GM21786 (cell line): ENCODE measurements at regions not wholly inside any gene's neighbourhood (a gene's known extent, or its start where the extent isn't known, plus 50 kb on each side); places are given as distances from the start of the nearest gene placed in this dataset.

ENCODE experiments used
- ATAC-seq: cut with Tn5 transposase; IDR thresholded peaks from one replicate; pipeline ENCODE4 v1.9.1; 2021; ENCODE audit not compliant: unreplicated experiment

DNA sequence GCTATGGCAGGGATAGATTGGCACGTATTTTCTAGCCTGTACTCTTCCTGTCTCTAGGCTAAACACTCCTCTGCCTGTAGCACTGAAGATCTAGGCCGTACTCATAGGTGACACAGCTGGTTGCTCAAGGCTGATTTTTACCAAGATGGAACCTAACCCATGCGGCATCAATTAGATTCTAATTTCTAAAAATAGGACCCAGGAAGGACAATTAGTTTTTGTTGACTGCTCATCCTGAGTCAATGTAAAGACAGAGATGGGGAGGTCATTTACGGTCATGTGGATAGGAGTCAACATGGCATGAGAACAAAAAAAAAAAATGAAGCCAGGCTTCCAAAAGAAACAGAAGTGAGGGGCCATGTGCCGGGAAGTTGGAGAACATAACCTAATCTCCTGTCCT, 360.7 kb upstream of the ETAA1 start:
- ATAC-seq: no peak

DNA sequence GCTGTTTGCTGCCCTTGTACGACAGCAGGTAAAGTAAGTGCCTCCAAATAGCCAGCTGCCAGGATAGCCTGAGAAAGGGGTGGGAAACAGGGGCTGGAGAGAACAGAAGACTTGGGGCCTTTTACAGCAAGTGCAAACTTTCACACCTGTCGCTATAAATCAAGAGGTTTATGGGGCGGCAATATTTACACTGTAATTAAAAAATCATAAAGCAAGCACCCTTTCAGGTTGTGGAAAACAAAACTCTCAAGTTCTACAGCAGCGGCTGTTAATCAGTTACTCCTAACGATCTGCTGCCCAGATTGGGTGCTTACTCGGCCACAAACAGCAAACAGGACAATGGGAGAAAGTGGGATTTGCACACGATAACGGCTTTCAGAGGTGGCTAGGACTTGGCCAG, 359.5 kb upstream of the ETAA1 start:
- no peak for ATAC-seq

DNA sequence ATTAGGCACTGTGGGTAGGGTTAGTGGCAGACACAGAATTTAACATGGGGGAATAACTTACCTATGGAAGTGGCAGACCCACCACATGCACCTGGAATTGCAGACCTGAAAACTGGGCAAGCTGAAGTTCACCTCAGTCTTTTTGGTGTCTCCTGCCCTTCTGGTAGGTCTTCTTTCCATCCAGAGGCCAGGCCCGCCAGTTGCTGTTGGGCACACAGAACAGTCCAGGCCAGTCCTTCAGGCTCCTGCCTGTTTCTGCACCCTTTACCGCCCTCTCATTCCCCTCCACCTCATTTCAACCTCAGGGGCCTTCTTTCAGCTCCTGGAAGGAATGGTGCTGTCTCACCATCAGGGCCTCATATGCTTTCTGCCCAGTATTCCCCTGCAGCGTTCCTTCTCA, 358.9 kb upstream of the ETAA1 start:
- ATAC-seq: no peak

DNA sequence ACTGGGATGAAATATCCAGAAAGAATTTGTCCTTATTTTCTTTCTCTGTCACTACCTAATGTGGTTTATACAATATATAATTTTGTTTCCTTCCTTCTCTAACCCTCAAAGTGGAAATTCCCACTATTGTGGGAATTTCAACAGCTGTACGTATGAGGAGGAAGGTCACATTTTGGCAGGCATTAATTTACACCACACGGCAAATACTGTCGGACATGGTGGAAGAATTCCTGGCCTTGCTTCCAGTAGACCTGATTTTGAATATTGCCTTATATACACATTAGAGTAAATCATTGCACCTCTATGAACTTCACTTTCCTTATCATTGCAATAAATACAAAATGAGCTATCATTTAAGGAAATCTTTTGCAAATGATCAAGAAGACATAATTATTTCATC, 358.1 kb upstream of the ETAA1 start:
- no peak for ATAC-seq

DNA sequence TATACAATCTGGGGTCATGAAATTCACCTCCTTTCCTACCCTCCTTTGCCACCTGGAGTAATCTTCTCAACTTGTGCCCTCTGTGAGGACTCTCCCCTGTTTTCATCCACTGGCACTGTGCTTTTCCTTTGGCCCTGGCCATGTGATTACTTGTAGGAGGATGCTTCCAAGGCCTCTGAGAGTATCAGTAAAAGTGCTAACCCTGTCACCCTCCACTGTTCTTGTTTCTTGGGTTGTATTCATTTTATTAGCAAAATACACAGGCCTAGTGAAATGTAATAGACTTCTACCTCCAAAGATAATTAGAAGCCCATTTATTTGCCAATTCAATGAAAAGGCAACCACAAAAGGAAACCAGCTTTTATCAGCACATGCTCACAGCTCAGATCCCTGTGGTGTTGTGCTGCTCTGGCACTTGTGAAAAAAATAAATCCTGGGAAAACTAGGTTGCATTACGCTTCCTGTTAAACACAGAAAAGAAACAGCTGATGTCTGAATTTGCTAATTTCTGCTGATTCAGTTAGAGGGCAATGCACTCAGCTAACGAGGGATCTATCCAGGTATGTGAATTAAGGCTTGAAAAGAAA, 357.5 kb upstream of the ETAA1 start:
- no peak for ATAC-seq

DNA sequence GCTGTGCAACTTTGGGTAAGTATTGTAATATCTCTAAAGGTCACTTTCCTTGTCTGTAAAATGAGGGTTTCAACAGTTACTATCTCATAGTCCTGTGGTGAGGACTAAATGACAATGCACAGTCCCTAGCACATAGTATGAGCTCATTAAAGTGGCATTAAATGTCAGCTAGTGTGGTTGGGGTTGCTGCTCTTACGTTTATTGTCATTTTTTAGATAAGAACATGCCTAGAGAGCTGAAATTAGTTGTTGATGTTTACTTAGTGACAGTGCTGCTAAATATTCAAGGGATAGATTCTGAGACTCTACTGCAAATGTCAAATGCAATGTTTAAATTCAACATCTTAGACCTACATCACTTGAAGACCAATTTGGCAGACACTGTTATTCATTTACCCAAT, 356.1 kb upstream of the ETAA1 start:
- ATAC-seq: no peak

DNA sequence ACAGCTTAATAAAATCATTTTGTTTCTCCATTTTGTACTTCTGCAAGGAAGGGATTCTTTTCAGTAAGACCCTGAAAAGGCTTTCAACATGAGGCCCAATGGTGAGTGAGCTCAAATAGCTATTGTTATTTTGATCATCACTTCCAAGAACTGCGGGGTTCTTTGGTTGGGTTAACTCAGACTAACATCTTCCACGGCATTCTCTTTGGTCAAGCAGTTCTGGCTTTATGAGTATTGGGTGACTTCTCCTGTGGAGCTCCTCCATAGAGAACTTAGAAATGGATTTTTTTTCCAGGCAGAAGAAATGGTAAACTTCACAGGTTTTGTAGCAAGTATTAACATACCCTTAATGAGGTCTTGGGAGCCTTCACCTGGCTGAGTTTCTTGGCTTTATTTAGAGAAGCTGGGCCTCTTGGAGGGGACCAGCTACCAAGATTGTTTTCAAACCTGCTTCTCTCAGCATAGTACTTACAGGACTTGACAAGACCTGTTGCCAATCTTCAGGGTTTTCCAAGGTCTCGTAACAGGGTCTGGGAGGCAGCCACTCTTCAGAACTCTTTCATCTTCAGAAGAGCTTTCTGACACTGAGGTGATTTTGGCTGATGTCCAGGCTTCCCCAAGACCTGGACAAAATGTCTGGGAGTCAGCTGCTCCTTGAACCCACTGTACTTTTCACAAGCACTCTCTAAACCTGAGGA, 353.2 kb upstream of the ETAA1 start:
- no peak for ATAC-seq

DNA sequence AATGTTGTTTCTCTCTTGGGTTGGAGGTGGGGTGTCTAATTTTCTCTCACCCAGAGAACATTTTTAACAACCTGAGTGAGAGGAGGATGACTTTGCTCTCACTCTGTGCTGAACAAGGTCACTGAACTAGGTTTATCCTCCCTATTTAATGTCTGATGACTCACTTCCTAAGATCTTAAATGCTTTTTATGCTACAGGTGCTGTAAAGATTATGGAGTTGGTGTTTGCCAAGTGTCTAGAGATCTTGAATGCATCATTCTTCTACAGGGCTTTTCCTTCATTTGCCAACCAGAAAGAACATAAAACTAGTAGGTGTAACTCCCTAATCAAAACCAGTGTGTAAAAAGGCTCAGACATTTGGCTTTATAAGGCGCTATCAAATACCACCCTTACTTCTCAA, 350.5 kb upstream of the ETAA1 start:
- ATAC-seq: no peak

DNA sequence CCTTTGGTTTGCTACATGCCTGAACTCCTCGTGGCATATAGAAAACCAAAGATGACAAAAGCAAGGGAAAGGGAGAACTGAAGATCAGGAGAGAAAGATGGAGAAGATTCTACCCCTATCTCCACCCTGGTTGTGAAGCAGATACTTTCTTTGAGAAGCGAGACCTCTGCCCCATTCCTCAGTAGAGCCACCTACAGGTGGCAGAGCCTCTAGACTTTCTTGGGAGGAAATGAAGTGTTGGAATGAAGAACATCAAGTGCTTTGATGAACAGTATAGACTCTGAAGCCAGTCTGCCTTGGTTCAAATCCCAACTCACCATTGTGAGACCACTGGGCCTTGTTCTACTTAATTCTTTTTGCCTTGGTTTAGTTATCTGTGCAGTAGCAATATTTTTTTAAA, 348.8 kb upstream of the ETAA1 start:
- no peak for ATAC-seq

DNA sequence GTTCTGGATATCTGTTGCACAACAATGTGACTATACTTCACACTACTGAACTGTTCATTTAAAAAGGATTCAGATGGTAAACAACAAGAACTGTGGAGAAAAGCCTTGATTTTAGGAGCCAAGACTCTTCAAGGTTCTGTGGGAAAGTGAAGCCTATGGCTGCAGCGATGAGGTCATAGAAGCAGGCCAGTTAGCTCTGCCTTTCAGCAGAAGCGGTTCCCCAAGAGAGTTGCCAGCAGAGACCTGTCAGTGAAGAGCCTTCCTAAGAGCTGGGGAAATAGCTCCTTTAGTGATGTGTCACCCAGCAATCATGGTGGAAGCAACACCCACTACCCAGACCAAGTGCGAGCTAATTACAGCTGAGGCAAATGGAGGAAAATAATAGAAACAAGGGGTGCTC, 346.5 kb upstream of the ETAA1 start:
- ATAC-seq: no peak

DNA sequence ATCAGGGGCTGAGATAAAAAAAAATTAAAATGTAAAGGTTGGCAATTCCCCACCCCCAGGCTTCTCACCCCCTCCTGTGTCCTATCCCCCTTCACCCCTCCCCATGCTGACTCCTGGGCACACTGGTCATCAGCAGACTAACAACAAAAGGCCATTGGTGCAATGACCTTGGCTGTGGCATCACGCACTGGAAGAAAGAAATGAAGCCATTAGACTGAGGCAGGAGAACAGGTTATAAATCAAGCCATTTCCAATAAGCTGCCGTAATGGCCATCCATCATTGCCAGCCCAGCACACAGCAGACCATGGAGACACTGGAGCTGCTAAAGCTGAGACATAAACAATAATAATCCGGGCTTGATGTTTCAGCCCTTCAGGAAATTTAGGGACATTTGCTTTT, 342.4 kb upstream of the ETAA1 start:
- ATAC-seq: no peak

DNA sequence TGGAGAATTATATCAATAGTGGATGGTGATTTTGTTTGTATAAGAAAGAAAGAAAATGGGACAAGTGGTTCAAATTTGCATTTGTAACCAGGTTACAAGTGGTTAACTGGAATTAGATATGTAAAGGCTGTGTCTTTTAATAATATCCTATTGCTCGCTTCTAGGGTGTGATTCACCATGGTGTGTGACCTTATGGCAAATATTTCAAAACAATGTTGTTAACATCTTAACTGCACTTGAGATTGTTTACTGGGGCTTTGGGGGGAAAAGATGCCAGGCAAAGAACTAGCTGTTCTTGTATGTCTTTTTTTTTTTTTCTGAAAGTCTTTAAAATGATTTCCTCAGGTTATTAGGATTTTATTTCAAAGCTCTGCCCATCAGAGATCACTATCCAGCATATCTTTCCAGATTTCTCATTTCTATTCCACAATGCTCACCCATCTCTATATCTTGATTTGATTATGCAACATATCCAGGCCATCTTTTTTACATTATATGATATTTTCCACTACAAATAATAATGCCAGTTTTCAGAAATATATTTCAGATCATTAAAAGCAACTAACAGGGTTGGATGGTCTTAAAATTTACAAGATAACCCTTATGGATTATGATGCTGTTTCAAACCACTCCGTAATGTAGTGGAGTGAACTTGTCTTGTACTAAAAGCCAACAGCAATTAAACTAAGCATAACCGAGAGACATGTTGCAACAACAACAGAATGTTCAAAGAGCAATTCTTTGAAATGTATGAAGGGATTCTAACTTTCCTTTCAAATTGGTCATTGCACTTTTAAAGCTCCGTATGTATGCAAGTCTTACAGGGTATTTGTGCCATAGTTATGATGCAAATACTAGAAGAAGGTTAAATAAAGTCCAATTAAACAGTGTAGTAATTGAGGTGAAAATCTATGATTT, 341.5 kb upstream of the ETAA1 start:
- ATAC-seq: no peak

DNA sequence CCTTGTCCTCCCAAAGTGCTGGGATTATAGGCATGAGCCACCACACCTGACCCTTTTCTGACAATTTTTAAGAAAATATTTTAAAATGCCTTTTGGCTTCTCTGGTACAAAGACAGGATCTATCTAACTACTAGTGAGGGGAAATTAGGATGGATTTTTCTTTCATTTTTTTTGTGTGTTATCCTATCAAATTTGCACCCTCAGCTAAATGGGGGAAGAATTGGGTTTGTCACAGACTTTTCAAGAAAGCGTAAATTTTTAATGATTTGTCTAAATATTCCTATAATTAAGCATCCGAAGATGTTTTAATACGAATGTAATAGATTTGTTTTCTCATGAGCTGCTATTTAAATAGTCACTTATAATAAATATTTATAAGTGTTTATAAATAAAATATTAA, 340.0 kb upstream of the ETAA1 start:
- no peak for ATAC-seq

DNA sequence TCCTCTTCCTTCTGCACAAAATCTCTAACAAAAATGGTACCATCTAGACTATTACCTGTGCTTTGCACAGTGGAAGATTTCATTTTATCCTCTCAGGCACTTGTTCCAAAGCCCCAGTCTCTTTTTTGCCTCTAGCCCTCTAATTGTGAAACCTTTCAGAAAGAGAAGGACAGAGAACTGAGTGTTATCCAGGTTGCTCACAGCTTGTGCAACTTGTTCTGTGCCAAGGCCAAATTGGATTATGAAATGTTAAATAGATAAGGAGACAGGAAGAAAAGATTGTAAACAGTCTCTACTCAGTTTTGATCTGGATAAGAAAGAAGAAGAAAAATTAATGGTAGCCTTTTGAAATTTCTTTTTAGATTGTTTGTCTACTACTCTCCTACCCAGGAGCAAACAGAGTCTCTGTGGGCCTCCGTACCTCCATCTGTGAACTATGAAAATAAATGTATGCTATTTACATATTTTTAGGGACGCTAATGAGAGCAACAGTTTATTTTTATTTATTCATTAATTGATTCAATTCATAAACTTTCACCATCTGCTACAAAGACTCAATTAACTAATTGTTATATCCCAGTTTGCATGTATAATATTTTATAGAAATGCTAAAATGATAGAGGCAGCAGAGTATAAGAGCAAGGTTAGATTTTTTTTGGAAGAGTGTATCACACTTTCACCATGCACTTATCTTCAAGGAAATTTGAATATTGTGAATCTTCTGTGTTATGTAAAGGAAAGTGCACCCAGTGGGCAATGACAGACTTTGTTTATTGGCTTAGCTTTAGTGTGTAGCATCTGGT, 339.0 kb upstream of the ETAA1 start:
- ATAC-seq: no peak

DNA sequence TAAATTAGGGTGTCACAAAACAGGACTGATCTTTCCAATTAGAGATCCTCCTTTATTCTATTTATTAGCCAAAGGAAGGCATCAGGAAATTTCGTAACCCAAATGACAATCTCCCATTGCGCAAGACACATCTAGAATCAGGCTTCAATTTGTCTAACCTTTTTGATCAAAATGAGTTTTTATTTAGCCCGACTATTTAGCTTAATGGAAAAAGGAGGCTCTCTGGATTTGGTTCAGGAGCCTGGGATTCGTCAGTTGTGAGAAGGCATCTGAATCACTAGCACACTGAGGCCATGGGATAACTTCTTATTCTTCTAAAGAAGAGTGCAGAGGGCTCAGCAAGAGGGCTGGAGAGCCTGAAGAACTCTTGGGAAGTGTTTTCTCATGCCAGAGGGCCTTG, 332.1 kb upstream of the ETAA1 start:
- ATAC-seq: no peak

DNA sequence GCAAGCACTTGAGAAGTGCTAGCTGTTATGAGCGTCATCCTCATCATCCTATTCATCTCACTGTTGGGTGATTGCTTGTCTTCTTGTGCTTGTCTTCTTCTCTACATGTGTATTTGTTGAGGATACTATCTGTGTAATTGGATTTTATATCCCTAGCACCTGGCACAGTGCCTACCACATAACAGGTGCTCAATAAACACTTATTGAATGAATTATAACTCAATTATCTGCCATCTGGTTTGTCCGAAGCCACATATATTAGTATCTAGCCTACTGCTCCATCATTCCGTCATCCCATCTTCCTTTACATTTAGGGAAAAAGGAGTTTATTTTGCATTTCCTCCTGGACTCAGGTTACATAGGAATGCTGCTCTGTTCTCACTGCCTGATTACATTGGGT, 330.4 kb upstream of the ETAA1 start:
- ATAC-seq: no peak

DNA sequence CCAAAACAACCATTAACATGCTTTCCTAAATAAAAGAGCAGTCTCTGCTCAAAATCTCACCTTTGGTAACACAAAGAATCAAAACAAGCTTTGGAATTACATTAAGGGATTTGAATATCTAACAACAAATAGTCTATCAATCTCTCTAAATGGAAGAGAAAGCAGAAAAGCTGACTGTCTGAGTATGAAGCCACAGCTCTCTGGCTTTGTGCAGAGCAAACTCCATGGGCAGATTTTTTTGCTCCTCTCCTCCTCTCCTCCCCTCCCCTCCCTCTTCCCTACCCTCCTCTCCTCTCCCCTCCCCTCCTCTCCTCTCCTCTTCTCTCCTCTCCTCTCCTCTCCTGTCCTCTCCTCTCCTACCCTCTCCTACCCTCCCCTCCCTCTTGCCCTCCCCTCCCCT, 329.5 kb upstream of the ETAA1 start:
- no peak for ATAC-seq

DNA sequence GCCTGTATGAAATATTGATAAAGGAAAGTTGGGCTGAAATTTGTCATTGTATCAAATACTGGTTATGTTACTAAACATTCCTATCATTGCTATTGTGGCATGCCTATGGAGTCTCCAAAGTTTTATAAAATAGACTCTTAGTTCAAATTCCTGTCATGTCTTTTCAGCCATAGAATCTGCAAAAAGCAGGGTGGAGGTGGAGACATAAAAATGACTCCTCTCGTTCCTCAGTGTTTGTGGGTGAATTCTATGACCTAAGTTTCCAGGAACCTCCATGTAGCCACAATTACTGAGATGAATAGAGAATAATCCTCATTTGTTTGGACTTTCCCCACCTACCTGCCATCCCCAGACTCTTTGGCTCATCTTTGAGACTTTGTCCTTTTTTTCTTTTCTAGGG, 326.3 kb upstream of the ETAA1 start:
- no peak for ATAC-seq

DNA sequence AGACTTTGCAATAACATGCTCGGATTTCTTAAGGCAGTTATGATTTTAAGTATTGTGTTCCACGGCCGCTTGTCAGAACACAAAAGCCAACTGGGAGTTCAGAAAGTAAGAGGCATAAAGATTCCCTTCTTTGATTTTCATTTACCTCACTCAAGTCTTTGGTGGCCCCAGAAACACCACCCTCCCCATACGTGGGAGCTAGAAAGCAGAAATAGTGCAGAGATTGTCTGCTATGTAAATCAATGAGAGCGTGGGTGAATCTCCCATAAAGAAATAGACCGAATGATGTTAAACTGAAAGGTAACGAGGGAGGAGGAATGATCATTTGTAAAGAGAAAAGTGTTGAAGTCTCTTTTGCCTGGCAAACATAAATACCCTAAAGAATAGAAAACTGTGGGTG, 322.1 kb upstream of the ETAA1 start:
- no peak for ATAC-seq

DNA sequence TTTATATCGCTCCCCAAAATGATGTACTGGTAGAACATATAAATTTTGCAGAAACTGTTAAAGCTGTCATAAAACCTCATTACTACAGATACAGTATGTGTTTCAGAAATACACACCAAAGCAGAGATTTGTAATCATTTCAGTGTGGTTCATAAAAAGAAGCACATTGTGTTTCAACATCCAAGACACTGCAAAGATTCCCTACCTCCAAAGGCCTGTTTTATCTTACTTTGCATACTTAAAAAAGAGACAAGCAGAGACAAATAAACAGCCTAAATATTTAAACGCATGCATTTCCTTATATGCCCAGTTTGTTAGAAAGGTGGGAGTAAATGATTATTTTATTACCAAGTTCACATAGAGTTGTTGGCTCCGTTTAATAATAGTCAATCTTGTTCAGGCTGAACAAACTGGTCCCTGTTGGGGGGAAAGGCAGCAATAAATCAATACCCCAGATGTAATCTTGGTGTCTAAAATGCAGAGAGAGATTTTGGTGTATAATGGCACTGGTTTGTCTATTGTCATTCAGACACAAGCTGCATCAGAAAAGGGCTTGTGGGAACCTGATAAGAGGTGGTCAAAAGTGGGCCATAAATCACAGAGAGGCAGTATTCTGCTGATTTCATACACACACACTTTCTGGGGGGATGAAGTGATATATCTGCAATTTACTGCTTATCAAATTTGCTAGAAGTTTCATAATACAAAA, 321.4 kb upstream of the ETAA1 start:
- no peak for ATAC-seq

DNA sequence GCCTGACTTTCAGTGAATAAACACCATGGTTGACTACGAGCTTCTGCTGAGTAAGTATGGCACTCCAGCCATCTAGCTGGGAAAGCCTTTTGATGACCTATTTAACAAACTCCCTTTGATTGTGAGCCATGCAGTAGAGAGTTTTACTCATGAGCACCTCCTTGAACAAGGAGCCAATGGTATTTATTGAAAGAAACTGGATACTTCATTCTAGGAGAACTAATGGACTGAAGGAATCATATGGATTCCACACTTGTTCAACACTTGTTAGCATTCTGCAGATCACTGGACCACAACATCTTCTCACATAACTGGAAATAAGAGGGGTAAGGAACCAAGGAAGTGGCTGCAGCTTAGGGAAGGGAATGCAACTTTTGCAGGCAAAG, 320.9 kb upstream of the ETAA1 start:
- ATAC-seq: no peak
